ENCODE measurements at regions not wholly inside any gene's neighbourhood (a gene's known extent, or its start where the extent isn't known, plus 50 kb on each side); places are given as distances from the start of the nearest gene placed in this dataset.

DNA sequence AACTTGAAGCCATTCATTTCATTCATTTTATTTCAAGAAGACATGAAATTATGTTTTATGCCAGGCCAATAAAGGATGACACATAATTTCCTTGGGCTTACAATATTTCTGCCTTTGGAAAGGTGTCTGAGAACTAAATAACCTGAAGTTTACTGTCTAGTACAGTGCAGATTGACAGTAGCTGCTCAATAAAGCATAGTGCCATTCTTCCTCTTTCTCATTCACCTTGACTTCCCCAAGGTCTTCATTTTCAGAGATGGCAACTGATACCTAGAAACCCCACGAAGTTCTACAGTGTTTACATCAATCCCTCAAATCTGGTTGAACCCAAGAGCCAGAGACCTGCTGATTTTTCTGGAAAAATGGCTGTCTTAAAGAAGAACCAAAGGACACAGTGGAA is 144.3 kb upstream of the SYN3 start:
- TF ChIP-seq, protein P1, sequence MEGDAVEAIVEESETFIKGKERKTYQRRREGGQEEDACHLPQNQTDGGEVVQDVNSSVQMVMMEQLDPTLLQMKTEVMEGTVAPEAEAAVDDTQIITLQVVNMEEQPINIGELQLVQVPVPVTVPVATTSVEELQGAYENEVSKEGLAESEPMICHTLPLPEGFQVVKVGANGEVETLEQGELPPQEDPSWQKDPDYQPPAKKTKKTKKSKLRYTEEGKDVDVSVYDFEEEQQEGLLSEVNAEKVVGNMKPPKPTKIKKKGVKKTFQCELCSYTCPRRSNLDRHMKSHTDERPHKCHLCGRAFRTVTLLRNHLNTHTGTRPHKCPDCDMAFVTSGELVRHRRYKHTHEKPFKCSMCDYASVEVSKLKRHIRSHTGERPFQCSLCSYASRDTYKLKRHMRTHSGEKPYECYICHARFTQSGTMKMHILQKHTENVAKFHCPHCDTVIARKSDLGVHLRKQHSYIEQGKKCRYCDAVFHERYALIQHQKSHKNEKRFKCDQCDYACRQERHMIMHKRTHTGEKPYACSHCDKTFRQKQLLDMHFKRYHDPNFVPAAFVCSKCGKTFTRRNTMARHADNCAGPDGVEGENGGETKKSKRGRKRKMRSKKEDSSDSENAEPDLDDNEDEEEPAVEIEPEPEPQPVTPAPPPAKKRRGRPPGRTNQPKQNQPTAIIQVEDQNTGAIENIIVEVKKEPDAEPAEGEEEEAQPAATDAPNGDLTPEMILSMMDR (IDR thresholded peaks at IDR 0.05; ENCODE audit: extremely low read depth, missing control alignments) = no peak
- DNase-seq (ENCODE audit: low spot score) = no peak

DNA sequence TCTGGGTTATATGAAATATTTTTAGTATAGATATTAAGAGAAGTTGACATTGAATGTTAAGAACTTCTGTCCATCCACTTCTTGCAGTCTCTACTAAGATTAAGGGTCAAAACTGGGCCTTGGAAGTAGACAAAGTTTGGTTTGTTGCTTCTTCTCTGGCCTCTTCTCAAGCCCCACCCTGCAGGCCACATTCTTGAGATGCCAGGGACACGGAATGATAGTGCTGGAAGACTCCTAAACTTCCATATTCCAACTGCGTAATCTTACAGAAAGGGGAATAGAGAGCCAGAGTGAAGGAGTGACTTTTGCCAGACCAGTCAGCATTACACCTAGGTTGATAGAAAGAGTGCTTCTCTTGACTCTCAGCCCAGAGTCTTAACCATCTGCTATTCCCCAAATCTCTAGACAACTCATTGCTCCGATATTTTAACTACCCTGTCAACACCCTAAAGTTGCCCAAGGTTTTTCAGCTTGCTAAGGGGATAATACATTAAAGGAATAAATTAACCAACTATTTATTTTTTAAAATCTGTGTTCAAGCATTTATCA is 136.4 kb upstream of the SYN3 start:
- no peak for DNase-seq (ENCODE audit: low spot score)
- TF ChIP-seq, protein P1 (IDR thresholded peaks at IDR 0.05; ENCODE audit: extremely low read depth, missing control alignments) = no peak

DNA sequence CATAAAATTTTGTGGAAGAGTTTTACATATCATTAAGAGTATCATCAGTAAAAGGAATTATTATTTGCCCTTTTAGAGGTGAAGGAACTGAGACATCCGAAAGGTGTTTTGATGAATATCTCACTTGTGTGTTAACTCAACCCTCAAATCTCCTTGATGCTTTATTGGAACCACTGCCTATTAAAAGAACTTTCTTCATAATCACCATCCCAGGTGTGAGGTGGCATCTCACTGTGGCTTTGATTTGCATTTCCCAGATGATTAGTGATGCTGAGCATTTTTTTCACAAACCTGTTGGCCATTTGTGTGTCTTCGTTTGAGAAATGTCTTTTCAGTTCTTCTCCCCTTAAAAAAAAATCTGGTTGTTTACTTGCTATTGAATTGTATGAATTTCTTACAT is 134.0 kb upstream of the SYN3 start:
- DNase-seq (ENCODE audit: low spot score) = no peak
- TF ChIP-seq, protein P1 (IDR thresholded peaks at IDR 0.05; ENCODE audit: extremely low read depth, missing control alignments) = no peak

DNA sequence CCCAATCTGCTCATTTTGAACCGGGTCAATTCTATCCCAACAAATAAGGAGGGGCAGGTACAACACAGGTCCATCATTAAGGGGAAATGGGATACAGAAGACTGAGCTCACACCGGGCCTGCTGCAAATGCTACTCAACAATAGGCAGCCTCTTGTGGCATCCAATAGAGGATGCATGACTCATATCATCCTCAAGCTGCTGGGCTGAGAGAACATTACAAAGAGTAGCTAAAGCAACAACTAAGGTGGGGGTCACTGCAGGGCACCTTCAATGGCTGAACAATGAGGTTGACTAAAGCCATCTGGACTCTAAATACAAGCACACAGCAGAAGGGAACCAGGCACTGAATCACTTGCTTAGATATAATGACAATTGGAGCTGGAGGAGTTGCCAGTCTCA is 130.1 kb upstream of the SYN3 start:
- DNase-seq (ENCODE audit: low spot score) = no peak
- TF ChIP-seq, protein P1 (IDR thresholded peaks at IDR 0.05; ENCODE audit: extremely low read depth, missing control alignments) = no peak

DNA sequence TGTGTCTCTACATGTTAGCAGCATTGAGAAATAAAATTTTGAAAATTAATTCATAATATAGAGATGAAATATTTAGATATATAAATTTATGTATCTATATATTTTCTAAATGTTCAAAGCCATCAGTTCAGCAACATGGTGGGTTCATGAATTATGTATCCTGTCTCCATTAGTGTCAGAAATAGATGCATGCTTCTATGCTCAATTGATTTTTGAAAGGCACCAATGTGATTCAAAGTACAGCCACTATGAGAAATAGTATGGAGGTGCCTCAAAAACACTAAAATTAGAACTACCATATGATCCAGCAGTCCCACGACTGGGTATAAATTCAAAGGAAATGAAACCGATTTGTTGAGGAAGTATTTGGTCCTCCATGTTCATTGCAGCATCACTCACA is 128.6 kb upstream of the SYN3 start:
- DNase-seq (ENCODE audit: low spot score) = no peak
- TF ChIP-seq, protein P1 (IDR thresholded peaks at IDR 0.05; ENCODE audit: extremely low read depth, missing control alignments) = no peak

DNA sequence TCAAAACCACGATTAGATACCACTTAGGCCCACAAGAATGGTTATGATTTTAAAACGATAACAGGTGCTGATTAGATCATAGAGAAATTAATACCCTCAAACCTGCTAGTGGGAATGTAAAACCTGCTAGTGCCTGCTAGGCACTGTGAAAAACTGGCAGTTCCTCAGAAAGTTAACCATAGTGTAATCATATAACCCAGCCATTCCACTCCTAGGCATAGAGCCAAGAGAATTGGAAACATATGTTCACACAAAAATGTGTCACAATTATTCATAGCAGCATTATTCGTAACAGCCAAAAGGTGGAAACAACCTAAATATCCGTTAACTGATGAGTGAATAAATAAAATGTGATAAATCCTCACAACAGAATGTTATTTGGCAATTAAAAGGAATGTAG is 122.2 kb upstream of the SYN3 start:
- DNase-seq (ENCODE audit: low spot score) = no peak
- TF ChIP-seq, protein P1 (IDR thresholded peaks at IDR 0.05; ENCODE audit: extremely low read depth, missing control alignments) = no peak

DNA sequence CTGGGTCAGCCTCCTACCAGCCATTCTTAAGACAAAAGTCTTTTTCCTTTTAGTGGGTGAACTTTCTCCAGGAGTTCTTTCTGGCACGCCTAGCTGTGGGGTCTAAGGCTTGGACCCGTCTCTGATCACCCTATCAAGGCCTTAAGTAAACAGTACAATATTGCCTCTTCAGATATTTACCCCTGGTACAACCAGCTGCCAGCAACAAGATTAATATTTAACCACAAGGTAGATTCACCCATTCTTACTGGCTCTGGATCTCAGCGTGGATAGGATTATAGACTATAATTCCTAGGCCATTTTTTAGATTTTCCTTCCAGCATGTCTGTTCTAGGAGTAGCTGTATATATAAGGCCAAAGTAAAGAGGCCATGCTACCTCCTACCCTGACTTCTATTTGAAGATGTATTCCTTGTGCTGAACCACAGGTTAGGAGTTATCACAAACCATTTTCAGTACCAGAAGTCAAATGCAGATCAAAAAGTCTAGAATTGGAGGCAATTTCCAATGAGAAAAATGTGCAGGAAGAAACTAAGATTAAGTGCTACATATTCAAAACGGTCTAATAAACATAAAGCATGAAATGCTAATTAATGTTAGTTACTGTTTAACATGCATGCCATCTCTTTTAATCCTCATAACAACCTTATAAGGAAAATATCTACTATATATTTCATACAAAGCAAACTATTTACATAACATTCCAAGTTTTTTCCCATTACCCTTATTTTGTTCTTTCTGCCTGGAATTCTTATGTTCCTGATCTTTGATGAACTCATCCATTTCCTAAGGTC is 110.0 kb upstream of the SYN3 start:
- TF ChIP-seq, protein P1 (IDR thresholded peaks at IDR 0.05; ENCODE audit: extremely low read depth, missing control alignments) = no peak

More for the DNA sequence above, 110.0 kb upstream of the SYN3 start:
- no peak for DNase-seq (ENCODE audit: low spot score)

All from GM20000 (cell line).